ENCODE measurements at regions not wholly inside any gene's neighbourhood (a gene's known extent, or its start where the extent isn't known, plus 50 kb on each side); places are given as distances from the start of the nearest gene placed in this dataset.
A peak's percentile ranks its signal among the peaks of the same experiment; 100 is the strongest.

- TF ChIP-seq ESRRG (CRISPR knock-in tag; IDR thresholded peaks at IDR 0.05) = no peak
- TF ChIP-seq RARB (CRISPR knock-in tag; IDR thresholded peaks at IDR 0.05) = no peak
- TF ChIP-seq ZFP30 (CRISPR knock-in tag; IDR thresholded peaks at IDR 0.05) = no peak
- TF ChIP-seq PPARA (CRISPR knock-in tag; IDR thresholded peaks at IDR 0.05; ENCODE audit: borderline replicate concordance) = no peak
- no peak for TF ChIP-seq GLIS3 (CRISPR knock-in tag; IDR thresholded peaks at IDR 0.05)
- TF ChIP-seq POU6F1 (CRISPR knock-in tag; IDR thresholded peaks at IDR 0.05; ENCODE audit: borderline replicate concordance, low read depth) = no peak
- no peak for TF ChIP-seq TCF4 (CRISPR knock-in tag; IDR thresholded peaks at IDR 0.05; ENCODE audit: borderline replicate concordance)
- TF ChIP-seq TOX (CRISPR knock-in tag; IDR thresholded peaks at IDR 0.05; ENCODE audit: borderline replicate concordance) = no peak
- TF ChIP-seq ZNF565 (CRISPR knock-in tag; conservative IDR thresholded peaks at IDR 0.05; ENCODE audit: low read depth) = no peak
- no peak for TF ChIP-seq PATZ1 (CRISPR knock-in tag; IDR thresholded peaks at IDR 0.05; ENCODE audit: borderline replicate concordance)
- no peak for TF ChIP-seq ZC3H10 (CRISPR knock-in tag; IDR thresholded peaks at IDR 0.05)
- no peak for TF ChIP-seq OSR1 (CRISPR knock-in tag; IDR thresholded peaks at IDR 0.05)
- TF ChIP-seq CSRNP3 (CRISPR knock-in tag; IDR thresholded peaks at IDR 0.05) = no peak
- no peak for TF ChIP-seq CSDC2 (CRISPR knock-in tag; IDR thresholded peaks at IDR 0.05)
- ATAC-seq = no peak
Measured at GRCh38 chr6:22145376-22145775, 151.5 kb downstream of the PRL start.

GRCh38 chr6:22145823-22146677, 150.8 kb downstream of the PRL start:
- ATAC-seq = peak; percentile 73
- TF ChIP-seq ZFP3 (CRISPR knock-in tag; IDR thresholded peaks at IDR 0.05) (no peak), TCF4 (CRISPR knock-in tag; IDR thresholded peaks at IDR 0.05; ENCODE audit: borderline replicate concordance) (peak; percentile 33; the same call in 1 of the 2 replicates), ZNF8 (CRISPR knock-in tag; IDR thresholded peaks at IDR 0.05) (no peak), PPARA (CRISPR knock-in tag; IDR thresholded peaks at IDR 0.05; ENCODE audit: borderline replicate concordance) (no peak), TSHZ2 (CRISPR knock-in tag; IDR thresholded peaks at IDR 0.05) (peak; percentile 80; the same call in 1 of the 2 replicates), CREB5 (CRISPR knock-in tag; IDR thresholded peaks at IDR 0.05; ENCODE audit: low read depth) (no peak), CSRNP3 (CRISPR knock-in tag; IDR thresholded peaks at IDR 0.05) (no peak; the same call in 1 of the 2 replicates), CSDC2 (CRISPR knock-in tag; IDR thresholded peaks at IDR 0.05) (no peak), ISL1 (CRISPR knock-in tag; IDR thresholded peaks at IDR 0.05) (peak; percentile 30; the same call in 1 of the 2 replicates), PATZ1 (CRISPR knock-in tag; IDR thresholded peaks at IDR 0.05; ENCODE audit: borderline replicate concordance) (no peak), SNAI2 (CRISPR knock-in tag; IDR thresholded peaks at IDR 0.05) (peak; percentile 53; the same call in 1 of the 2 replicates)
